ENCODE measurements at regions not wholly inside any gene's neighbourhood (a gene's known extent, or its start where the extent isn't known, plus 50 kb on each side); places are given as distances from the start of the nearest gene placed in this dataset.
A peak's percentile ranks its signal among the peaks of the same experiment; 100 is the strongest.
"Not testable (repeated sequence)": the region's sequence is repeated elsewhere in the genome, so short reads cannot be mapped to it uniquely, and the experiment has no call there.

- no peak for TF ChIP-seq CTCF (IDR thresholded peaks at IDR 0.05; ENCODE audit: insufficient read depth, low read depth, low read length)
- no peak overlapping the region for H3K4me3 ChIP-seq (ENCODE audit: low read depth, low read length)
- DNase-seq (ENCODE audit: low read depth) = no peak
These were observed 70.9 kb upstream of the NBPF4 start for GRCh38 chr1:108314815-108315214.

DNA sequence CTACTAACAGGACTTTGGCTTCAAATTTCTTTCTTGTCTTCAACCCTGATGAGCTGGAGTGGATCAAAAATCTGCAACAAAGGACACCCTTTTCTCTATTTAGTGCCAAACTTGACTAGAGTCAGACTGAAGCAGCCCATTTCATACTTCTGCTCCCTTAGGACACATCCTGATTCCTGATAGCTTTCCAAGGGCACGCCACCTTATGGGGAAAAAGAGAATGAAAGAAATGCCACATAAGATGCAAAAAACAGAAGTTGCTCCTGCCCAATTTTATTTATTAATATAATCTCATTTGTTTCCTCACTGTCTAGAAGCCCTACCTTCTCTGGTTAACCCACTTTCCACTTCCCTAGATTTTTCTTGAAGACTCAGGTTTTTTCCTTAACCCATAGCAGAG lies 72.7 kb upstream of the NBPF4 start:
- peak; percentile 6 for DNase-seq (ENCODE audit: low read depth)
- H3K4me3 ChIP-seq (ENCODE audit: low read depth, low read length) = no peak overlapping the region
- peak; percentile 34 for TF ChIP-seq CTCF (IDR thresholded peaks at IDR 0.05; ENCODE audit: insufficient read depth, low read depth, low read length)

DNA sequence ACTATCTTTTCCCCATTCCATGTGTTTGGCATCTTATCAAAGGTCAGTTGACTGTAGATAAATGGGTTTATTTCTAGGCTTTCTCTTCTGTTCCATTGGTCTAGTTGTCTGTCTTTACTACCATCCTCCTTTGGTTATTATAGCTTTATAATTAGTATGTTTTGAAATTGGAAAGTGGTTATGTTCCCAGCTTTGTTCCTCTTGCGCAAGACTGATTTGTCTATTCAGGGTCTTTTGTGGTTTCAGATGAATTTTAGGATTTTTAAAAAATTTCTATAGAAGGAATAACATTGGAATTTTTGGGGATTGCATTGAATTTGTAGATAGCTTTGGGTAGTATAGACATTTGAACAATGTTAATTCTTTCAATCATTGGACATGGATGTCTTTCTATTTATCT lies 77.0 kb upstream of the NBPF4 start:
- DNase-seq (ENCODE audit: low read depth) = no peak
- TF ChIP-seq CTCF (IDR thresholded peaks at IDR 0.05; ENCODE audit: insufficient read depth, low read depth, low read length) = no peak
- H3K4me3 ChIP-seq (ENCODE audit: low read depth, low read length) = no peak overlapping the region

DNA sequence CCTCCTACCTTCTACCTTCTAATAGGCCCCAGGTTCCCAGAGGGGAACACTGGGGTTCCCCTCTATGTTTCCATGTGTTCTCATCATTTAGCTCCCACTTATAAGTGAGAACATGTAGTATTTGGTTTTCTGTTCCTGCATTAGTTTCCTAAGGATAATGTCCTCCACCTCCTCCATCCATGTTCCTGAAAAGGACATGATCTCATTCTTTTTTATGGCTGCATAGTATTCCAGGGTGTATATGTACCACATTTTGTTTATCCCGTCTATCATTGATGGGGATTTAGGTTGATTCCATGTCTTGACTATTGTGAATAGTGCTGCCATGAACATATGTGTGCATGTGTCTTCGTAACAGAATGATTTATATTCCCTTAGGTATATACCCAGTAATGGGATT lies 81.5 kb upstream of the NBPF4 start:
- H3K4me3 ChIP-seq (ENCODE audit: low read depth, low read length); DNase-seq (ENCODE audit: low read depth): not testable (repeated sequence)

GRCh38 chr1:108327534-108328466 lies 83.9 kb upstream of the NBPF4 start:
- DNase-seq (ENCODE audit: low read depth) = no peak
- TF ChIP-seq CTCF (IDR thresholded peaks at IDR 0.05; ENCODE audit: insufficient read depth, low read depth, low read length) = peak; percentile 3
- H3K4me3 ChIP-seq (ENCODE audit: low read depth, low read length) = no peak overlapping the region

- no peak for TF ChIP-seq CTCF (IDR thresholded peaks at IDR 0.05; ENCODE audit: insufficient read depth, low read depth, low read length)
- H3K4me3 ChIP-seq (ENCODE audit: low read depth, low read length) = no peak overlapping the region
- no peak for DNase-seq (ENCODE audit: low read depth)
These were observed 102.1 kb upstream of the NBPF4 start for GRCh38 chr1:108345776-108346531.

DNA sequence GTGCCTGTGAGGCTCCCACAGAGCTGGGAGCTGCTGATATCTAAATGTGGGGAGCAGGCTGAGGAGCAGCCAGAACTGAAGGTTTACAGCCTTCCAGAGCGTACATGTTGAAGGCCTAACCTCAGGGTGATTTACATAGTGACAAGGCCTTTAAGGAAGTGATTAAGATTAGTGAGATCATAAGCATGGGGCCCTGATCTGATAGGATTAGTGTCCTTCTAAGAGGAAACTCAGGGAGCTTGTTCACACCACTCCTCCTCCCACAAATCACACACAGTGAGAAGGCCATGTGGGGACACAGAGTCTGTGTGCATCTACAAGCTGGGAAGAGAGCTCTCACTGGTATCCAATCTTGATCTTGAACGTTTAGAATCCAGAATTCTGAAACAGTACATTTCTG lies 92.3 kb upstream of the NBPF6 start:
- no peak for TF ChIP-seq CTCF (IDR thresholded peaks at IDR 0.05; ENCODE audit: insufficient read depth, low read depth, low read length)
- H3K4me3 ChIP-seq (ENCODE audit: low read depth, low read length) = no peak overlapping the region
- DNase-seq (ENCODE audit: low read depth) = no peak

GRCh38 chr1:108380059-108380832 lies 69.9 kb upstream of the NBPF6 start:
- H3K4me3 ChIP-seq (ENCODE audit: low read depth, low read length); DNase-seq (ENCODE audit: low read depth): not testable (repeated sequence)

Data from fibroblast of villous mesenchyme (primary cell).